Hematopoietic multipotent progenitor cell treated with erythropoietin and hydrocortisone succinate and interleukin-3 and kit ligand, for 4 days (in vitro differentiated cells): ENCODE measurements at regions not wholly inside any gene's neighbourhood (a gene's known extent, or its start where the extent isn't known, plus 50 kb on each side); places are given as distances from the start of the nearest gene placed in this dataset.
A peak's percentile ranks its signal among the peaks of the same experiment; 100 is the strongest.
"Not testable (repeated sequence)": the region's sequence is repeated elsewhere in the genome, so short reads cannot be mapped to it uniquely, and the experiment has no call there.

Experiments
- DNase-seq: peaks from one replicate; pipeline ENCODE4 v3.0.0-alpha.2; 2015

- DNase-seq = peak; percentile 35
Observed at GRCh38 chr1:120941066-120941465, 51.5 kb downstream of the PPIAL4A start.

GRCh38 chr1:120941836-120942217, 52.3 kb downstream of the PPIAL4A start:
- DNase-seq = not testable (repeated sequence)

GRCh38 chr1:120942218-120942944, 52.8 kb downstream of the PPIAL4A start:
- DNase-seq = peak; percentile 94

- DNase-seq = not testable (repeated sequence)
Observed at GRCh38 chr1:120942945-120943319, 53.4 kb downstream of the PPIAL4A start.

- not testable (repeated sequence) for DNase-seq
Observed at GRCh38 chr1:120944691-120945090, 55.1 kb downstream of the PPIAL4A start.

GRCh38 chr1:120945122-120945521, 55.6 kb downstream of the PPIAL4A start:
- peak; percentile 21 for DNase-seq

- DNase-seq = peak; percentile 9
Observed at GRCh38 chr1:120947114-120947513, 57.5 kb downstream of the PPIAL4A start.

GRCh38 chr1:120949724-120950123, 60.2 kb downstream of the PPIAL4A start:
- not testable (repeated sequence) for DNase-seq

- DNase-seq = not testable (repeated sequence)
Observed at GRCh38 chr1:120950633-120951032, 61.1 kb downstream of the PPIAL4A start.

- not testable (repeated sequence) for DNase-seq
Observed at GRCh38 chr1:120951100-120951499, 61.5 kb downstream of the PPIAL4A start.

- DNase-seq = not testable (repeated sequence)
Observed at GRCh38 chr1:120952207-120952870, 62.8 kb downstream of the PPIAL4A start.

GRCh38 chr1:120952871-120953265, 63.3 kb downstream of the PPIAL4A start:
- not testable (repeated sequence) for DNase-seq

- DNase-seq = no peak
Observed at GRCh38 chr1:120954736-120955135, 65.2 kb downstream of the PPIAL4A start.

- not testable (repeated sequence) for DNase-seq
Observed at GRCh38 chr1:120955961-120956360, 66.4 kb downstream of the PPIAL4A start.

- not testable (repeated sequence) for DNase-seq
Observed at GRCh38 chr1:120966018-120966417, 76.4 kb downstream of the PPIAL4A start.

GRCh38 chr1:120972863-120973262, 83.3 kb downstream of the PPIAL4A start:
- DNase-seq = peak; percentile 8

- DNase-seq = not testable (repeated sequence)
Observed at GRCh38 chr1:120973836-120974235, 84.3 kb downstream of the PPIAL4A start.

GRCh38 chr1:120977279-120977678, 87.7 kb downstream of the PPIAL4A start:
- DNase-seq = not testable (repeated sequence)

GRCh38 chr1:120981489-120982094, 92.0 kb downstream of the PPIAL4A start:
- not testable (repeated sequence) for DNase-seq

- not testable (repeated sequence) for DNase-seq
Observed at GRCh38 chr1:120994614-120995013, 105.0 kb downstream of the PPIAL4A start.

GRCh38 chr1:120995025-120995424, 105.5 kb downstream of the PPIAL4A start:
- DNase-seq = not testable (repeated sequence)

- DNase-seq = not testable (repeated sequence)
Observed at GRCh38 chr1:121001090-121001726, 111.6 kb downstream of the PPIAL4A start.

- not testable (repeated sequence) for DNase-seq
Observed at GRCh38 chr1:121003230-121003629, 113.7 kb downstream of the PPIAL4A start.
